DMS53 treated with DMSO at 0.1 percent for 48 hours (cell line): ENCODE measurements at regions not wholly inside any gene's neighbourhood (a gene's known extent, or its start where the extent isn't known, plus 50 kb on each side); places are given as distances from the start of the nearest gene placed in this dataset.
"Not testable (repeated sequence)": the region's sequence is repeated elsewhere in the genome, so short reads cannot be mapped to it uniquely, and the experiment has no call there.

Experiments used
- DNase-seq: peaks from one replicate; lab custom pipeline; 2025; ENCODE audit not compliant: unreplicated experiment; lab: John Stamatoyannopoulos, UW

DNA sequence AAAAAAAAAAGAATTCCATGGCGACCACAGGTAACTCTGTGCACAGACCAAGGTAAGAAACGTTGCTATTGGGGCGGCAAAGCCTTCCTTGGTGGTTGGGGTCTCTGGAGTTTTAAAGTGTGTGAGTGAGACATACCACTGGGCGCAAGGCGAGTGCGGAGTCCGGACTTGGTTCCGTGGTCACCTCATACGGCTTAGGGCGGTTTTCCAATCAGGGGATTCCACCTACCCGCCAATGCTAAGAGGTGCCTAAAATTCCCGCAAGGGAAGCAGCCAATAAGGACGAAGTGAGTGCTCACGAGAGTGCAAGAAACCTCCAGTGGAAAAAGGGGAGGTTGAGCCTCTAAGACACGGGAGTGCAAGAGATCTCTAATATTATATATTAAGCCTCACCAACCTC, 68.6 kb upstream of the PRSS16 start:
- DNase-seq: no peak

DNA sequence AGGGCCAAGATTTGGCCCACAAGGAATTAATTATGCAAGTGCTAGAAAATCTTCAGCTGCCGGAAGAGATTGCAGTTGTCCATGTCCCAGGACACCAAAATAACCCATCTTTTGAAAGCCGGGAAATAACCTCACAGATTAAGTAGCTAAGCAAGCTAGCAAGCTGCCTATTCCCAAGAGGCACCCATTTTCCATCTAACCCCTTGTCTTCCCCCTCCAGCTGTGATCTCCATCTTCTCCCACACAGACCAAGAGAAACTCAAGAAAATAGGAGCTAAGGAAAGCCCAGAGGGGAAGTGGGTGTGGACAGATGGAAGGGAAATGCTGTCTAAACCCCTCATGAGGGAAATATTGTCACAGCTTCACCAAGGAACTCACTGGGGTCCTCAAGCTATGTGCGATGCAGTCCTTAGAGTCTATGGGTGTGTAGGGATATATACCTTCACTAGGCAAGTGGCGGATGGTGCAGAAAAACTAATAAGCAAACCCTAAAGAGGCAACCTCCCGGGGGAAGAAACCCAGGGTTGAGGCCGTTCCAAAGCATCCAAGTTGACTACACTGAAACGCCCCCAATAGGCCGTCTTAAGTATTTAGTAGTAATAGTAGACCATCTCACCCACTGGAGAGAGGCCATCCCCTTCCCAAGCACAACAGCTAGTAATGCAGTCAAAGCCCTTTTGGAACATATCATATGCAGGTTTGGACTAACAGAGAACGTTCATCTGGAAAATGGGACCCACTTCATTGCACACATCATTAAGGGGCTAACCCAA, 64.3 kb upstream of the PRSS16 start:
- DNase-seq: no peak

DNA sequence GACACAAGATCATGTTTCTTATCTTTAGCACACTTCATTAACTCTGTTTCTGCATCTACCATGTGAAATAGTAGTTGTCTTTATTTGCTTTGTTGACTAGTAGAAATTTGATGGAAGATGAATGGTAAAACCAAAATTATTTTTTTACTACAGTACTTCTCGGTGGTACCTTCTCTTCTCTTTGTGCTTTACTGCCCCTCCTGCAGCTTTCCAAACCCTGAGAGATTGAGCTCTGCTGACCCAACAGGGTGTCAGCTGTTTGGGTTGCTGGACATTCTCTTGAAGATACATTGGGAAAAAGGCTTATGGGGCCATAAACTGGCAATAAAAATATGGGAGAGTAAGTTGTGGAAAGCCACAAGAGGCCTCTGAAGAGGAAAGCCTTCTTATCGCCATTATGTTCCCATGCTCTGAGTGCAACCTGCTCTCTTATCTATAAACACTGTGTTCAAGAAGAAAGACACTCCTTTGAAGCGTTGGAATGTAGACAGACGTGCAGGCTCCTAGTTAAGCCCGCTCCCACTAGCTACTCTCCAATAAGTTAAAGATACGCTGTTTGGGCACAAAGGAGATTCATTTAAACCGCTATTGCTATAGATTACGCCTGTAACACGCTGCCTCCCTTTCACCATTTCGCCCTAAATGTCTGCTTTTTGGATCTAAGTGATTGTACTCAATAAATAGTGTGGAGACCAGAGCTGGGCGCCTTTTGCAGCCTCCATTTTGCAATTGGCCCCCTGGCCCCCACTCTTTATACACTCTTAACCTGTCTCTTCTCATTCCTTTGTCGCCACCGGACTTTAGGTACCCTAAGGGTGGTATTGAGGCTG, 60.1 kb upstream of the PRSS16 start:
- no peak for DNase-seq

DNA sequence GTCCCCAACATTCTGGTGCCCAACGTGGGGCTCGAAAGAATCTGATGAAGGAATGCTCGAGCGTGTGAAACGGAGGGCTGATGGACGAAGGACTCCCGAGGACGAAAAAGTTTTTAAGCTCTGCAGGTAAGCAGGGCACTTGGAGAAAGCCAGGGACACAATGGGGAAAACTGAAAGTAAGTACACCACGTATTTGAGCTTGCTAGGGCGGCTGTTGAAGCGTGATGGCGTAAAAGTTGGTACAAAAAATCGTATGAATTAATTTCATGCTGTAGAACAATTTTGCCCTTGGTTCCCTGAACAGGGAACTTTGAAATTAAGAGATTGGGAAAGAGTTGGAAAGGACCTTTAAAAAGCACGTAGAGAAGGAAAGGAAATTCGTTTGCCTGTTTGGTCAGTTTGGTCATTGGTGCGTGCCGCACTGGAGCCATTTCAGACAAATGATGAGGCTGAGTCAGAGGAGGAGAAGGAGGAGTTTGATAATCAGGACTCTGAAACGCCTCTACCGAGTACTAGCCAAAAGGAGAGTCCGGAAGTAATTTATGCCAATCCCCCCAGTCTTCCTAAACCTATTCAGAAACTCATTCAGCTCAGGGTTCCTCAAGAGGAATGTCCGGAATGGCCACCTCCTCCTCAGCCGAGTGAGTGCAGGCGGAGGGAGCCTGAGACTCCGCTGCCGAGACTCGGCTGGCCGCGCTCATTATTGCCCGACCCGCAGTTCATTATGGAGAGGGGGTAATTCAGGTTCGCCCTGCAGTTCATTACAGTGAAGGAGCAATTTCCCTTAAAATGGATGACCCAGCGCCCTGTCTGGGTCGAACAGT, 59.2 kb upstream of the PRSS16 start:
- no peak for DNase-seq

DNA sequence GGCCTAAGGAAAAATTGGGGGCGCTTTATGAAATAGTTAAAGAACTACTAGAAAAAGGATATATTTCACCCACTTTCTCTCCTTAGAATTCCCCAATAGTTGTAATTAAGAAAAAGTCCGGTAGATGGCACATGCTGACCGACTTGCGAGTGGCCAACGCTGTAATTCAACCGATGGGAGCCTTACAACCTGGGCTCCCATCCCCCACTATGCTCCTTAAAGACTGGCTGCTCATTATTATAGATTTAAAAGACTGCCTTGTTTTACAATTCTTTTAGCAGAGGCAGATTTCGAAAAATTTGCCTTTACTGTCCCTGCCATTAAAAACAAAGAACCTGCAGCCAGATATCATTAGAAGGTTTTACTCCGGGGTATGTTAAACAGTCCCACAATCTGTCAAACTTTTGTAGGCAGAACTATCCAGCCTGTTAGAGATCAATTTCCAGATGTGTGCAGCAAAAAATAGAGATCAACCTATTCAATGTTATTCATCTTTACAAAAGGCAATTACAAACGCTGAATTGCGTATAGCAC, 58.5 kb upstream of the PRSS16 start:
- DNase-seq: peak; percentile 19

DNA sequence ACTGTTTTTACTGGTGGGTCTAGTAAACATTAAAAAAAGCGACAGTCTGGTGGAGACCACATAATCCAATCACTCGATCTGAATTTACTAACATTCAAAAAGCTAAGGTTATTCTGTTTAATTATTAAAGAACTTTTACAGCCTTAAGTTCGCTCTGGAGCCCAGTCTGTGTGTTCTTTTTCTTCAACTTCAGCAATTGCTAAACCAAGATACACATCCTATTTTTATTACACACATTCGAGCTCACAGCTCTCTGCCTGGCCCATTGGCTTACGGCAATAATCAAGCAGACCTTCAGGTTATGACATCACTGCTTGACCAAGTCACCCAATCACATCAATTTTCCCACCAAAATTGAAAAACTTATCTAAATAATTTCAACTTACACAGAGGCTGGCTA, 57.4 kb upstream of the PRSS16 start:
- DNase-seq: no peak

DNA sequence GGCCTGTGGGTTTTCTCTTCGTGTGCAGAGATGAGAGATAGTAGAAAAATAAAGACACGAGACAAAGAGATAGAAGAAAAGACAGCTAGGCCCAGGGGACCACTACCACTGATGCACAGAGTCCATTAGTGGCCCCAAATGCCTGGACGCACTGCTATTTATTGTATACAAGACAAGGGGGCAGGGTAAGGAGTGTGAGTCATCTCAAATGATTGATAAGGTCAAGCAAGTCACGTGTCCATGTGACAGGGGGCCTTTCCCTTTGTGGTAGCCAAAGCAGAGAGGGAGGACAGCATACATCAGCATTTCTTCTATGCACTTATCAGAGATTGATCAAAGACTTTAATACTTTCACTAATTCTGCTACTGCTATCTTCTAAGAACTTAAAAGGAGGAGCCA, 53.0 kb upstream of the PRSS16 start:
- DNase-seq: not testable (repeated sequence)

DNA sequence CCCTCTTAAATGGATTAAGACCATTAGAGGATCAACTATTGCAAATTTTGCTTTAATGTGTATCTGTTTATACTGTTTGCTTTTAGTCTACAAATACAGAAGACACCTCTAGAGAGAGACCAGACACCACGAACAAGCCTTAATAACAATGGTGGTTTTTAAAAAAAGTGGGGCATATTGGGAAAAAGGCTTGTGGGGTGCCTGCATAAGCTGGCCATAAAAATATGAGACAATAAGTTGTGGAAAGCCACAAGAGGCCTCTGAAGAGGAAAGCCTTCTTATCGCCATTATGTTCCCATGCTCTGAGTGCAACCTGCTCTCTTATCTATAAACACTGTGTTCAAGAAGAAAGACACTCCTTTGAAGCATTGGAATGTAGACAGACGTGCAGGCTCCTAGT, 52.0 kb upstream of the PRSS16 start:
- DNase-seq: not testable (repeated sequence)
